ENCODE measurements at regions not wholly inside any gene's neighbourhood (a gene's known extent, or its start where the extent isn't known, plus 50 kb on each side); places are given as distances from the start of the nearest gene placed in this dataset.
"Not testable (repeated sequence)": the region's sequence is repeated elsewhere in the genome, so short reads cannot be mapped to it uniquely, and the experiment has no call there.

DNA sequence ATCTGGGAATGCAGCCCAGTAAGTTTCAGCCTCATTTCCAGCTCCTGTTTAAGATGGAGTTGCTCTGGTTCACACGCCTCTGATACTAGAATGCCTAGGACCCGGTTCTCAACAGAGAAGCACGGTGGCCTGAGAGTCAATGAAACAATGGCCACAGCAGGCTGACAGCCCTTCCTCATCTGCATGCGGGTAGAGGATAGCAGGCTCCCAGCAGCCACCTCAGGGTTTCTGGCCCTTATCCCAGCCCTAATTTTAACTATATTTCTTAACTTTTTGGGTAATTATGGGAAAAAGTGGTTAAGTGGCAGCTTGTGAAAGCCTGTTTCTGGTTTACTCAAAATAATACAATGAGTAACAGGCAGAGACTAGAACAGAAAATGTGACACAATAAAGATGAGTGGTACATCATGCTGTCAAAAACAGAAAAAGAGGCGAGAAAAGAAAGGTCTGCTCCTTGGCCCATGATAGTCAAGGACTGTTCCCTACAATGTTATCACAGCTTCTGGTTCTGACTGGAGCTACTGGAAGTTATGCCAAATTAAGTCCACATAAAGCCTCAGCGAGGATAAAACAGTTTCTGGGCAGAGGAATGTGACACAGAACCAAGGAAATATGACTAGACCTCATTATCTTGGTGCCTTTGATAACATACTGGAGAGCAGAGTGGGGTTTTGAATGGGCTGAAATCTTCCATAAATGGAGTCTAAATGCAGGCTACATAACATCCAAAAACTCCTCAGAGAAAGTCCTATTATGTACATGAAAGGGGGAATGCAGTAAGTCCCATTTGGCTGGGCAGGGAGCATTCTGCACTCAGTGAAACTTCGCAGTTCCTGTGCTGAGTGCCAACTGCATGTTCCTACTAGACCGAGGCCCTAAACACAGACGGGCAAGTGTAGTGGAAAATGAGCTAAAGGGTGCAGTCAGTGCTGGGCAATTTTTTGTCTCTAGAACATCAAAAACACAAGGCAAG is 92.1 kb downstream of the NIBAN1 start:
- Histone ChIP-seq H3K36me3 (no peaks in the 10 kb centered on the region), H3K27me3 (replicated peaks; ENCODE audit: insufficient read depth) (no peaks in the 10 kb centered on the region), H3K9me3 (no peaks in the 10 kb centered on the region), H3K27ac (peak overlapping the region; percentile 61 to 79), H3K4me1 (replicated peaks) (no peaks in the 10 kb centered on the region), H3K4me3 (no peak overlapping the region)
- TF ChIP-seq CTCF (IDR thresholded peaks at IDR 0.05) (no peak), POLR2AphosphoS5 (IDR thresholded peaks at IDR 0.05) (peak; percentile 65)
- intact Hi-C loops (cut with DNase I), result loop anchor here (5.0 kb wide), 1 partner anchor 60 kb away; no protein-coding TSS in a partner anchor
- 30% methylated on average over 9 of the region's 9 CpGs for WGBS
- DNase-seq (ENCODE audit: low spot score), result peak; percentile 68

- H3K36me3 ChIP-seq, result no peaks in the 10 kb centered on the region
- no peaks in the 10 kb centered on the region for H3K27me3 ChIP-seq (replicated peaks; ENCODE audit: insufficient read depth)
- 79% methylated on average over 3 of the region's 3 CpGs for WGBS
- H3K9me3 ChIP-seq, result no peaks in the 10 kb centered on the region
- intact Hi-C loops (cut with DNase I), result loop anchor here (5.0 kb wide), 1 partner anchor 58 kb away; no protein-coding TSS in a partner anchor
- TF ChIP-seq POLR2A (IDR thresholded peaks at IDR 0.05) (no peak), CTCF (IDR thresholded peaks at IDR 0.05) (no peak), POLR2AphosphoS5 (IDR thresholded peaks at IDR 0.05) (no peak)
- peak overlapping the region in 1 of 2 donors; percentile 29 for H3K27ac ChIP-seq
- no peaks in the 10 kb centered on the region for H3K4me1 ChIP-seq (replicated peaks)
- DNase-seq (ENCODE audit: low spot score), result no peak
- no peak overlapping the region for H3K4me3 ChIP-seq
These were observed 94.3 kb downstream of the NIBAN1 start for GRCh38 chr1:184879876-184880557.

DNA sequence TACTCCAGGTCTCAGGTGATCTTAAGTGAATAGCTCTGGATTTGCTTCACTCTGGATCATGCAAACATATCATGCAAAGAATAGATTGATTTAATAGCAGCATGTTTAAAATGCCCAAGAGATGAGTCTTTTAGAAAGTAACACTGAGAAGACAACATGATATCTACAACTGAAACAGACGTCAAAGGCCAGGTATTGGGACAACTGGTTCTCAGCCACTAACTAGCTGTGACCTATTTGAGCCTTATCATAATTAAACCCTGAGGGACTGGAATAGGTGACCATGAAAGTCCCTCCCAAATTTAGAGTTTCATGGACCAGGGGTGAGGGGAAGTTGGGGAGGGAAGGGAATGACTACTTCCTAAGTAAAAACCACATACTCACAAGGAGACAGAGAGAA is 95.7 kb downstream of the NIBAN1 start:
- intact Hi-C loops (cut with DNase I), result no loop called here
- Histone ChIP-seq H3K36me3 (no peaks in the 10 kb centered on the region), H3K27me3 (replicated peaks; ENCODE audit: insufficient read depth) (no peaks in the 10 kb centered on the region), H3K27ac (no peak overlapping the region), H3K9me3 (no peaks in the 10 kb centered on the region), H3K4me3 (no peak overlapping the region), H3K4me1 (replicated peaks) (no peaks in the 10 kb centered on the region)
- no peak for TF ChIP-seq POLR2AphosphoS5 (IDR thresholded peaks at IDR 0.05)
- TF ChIP-seq POLR2A (IDR thresholded peaks at IDR 0.05), result no peak
- TF ChIP-seq CTCF (IDR thresholded peaks at IDR 0.05), result no peak
- 67% methylated on average over 1 of the region's 1 CpG for WGBS
- no peak for DNase-seq (ENCODE audit: low spot score)

DNA sequence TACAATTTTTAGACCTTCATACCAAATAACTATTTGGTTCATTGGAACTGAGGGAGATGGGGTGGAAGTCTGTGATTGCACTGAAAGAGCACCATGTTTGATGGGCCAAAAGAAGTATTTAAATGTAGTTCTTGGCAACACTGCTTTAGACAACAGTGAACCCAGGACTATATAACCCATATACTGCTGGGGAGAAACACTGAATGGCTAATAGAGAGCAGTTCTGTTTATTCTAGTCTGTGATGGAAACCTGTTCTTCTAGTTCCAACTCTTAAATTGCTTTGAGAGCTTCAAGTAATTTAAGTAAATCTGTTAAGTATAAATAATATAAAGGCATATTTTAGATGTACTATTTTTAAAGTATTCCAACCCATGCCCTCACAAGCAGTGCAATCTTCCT is 96.3 kb downstream of the NIBAN1 start:
- Histone ChIP-seq H3K27me3 (replicated peaks; ENCODE audit: insufficient read depth) (no peaks in the 10 kb centered on the region), H3K27ac (no peak overlapping the region), H3K9me3 (no peaks in the 10 kb centered on the region), H3K4me1 (replicated peaks) (no peaks in the 10 kb centered on the region), H3K4me3 (no peak overlapping the region), H3K36me3 (no peaks in the 10 kb centered on the region)
- no peak for DNase-seq (ENCODE audit: low spot score)
- TF ChIP-seq POLR2A (IDR thresholded peaks at IDR 0.05) (no peak), POLR2AphosphoS5 (IDR thresholded peaks at IDR 0.05) (peak; percentile 13)
- intact Hi-C loops (cut with DNase I), result no loop called here

DNA sequence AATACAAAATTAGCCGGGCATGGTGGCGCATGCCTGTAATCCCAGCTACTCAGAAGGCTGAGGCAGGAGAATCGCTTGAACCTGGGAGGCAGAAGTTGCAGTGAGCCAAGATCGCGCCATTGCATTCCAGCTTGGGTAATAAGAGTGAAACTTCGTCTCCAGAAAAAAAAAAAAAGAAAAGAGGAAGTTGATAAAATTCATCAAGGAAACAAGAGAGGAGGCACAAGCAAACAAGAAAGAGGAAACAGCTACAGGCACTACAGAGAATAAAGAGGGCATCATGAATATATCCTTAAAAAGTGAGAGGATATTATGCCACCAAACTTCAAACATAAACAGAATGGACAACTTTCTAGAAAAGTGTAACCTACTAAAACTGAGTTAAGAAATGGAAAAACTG is 98.3 kb downstream of the NIBAN1 start:
- H3K36me3 ChIP-seq; H3K27ac ChIP-seq; intact Hi-C loops (cut with DNase I); H3K4me1 ChIP-seq (replicated peaks); H3K27me3 ChIP-seq (replicated peaks; ENCODE audit: insufficient read depth); DNase-seq (ENCODE audit: low spot score); H3K9me3 ChIP-seq; H3K4me3 ChIP-seq: not testable (repeated sequence)
- 95% methylated on average over 6 of the region's 6 CpGs for WGBS

Measured in prostate gland (tissue), 2 donors.